GM19438 (cell line): ENCODE measurements at regions not wholly inside any gene's neighbourhood (a gene's known extent, or its start where the extent isn't known, plus 50 kb on each side); places are given as distances from the start of the nearest gene placed in this dataset.
A peak's percentile ranks its signal among the peaks of the same experiment; 100 is the strongest.

Source experiments
- ATAC-seq: cut with Tn5 transposase; IDR thresholded peaks from one replicate; pipeline ENCODE4 v1.9.1; 2021; ENCODE audit warnings: low read depth; ENCODE audit not compliant: unreplicated experiment

GRCh38 chr1:168913711-168914463, 184.9 kb upstream of the DPT start:
- no peak for ATAC-seq

DNA sequence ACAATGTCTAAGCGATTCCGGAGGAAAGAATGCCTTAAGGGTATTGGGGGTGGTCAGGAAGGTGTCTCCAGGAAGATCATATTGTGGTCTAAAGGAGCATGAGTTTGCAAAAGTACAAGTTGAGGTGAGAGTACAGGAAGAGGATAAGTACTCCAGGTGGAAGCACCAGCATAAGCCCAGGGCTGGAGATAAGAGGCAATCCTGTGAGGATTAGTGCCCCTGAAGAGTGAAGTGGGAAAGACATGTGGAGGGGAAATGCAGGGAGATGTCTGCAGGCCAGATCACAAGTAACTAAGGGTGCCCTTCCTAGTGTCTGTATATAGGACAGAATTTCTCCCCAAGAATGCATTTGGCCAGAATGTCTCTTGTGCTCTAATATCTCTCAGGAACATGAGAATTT, 188.3 kb upstream of the DPT start:
- ATAC-seq, result no peak

- ATAC-seq, result no peak
These were observed 188.7 kb upstream of the ATP1B1 start for GRCh38 chr1:168917796-168918195.

DNA sequence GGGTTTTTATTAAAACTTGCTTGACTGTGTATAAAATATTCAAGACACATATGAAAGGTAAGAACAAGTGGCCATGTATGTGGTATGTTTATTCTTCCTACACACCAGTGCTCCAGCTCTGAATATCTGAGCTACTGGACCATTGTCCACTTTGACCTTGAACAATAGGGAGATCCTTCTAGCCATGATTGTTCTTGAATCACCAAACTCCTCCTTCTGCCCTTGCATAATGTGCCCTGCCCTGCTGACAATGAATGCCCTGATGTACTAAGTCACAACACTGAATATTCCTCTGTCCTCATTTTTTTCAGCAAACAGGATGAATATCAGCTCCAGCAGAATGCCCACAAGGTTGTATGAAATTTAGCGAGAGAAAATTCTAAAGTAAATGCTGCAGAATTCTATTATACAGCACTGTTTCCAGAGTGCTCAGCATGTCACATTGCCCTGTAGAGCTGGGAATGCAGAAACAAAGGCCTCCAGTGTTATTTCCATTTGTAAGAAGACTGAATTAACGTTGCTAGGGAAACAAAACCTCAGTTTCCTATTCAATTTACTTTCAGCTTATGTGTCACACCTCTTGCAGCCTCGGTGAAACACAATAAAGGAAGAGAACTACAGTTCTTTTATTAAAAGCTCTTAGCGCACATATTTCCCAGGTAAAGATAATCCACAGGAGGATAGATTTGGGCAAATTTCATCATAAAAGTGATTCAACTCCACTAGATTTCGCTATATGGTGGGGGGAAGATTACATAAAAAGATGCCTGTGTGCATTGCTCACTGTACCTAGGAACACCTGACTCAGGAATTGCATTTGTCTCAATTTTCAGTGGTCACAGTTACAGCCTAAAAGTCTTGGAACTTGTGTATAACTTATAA, 187.4 kb upstream of the ATP1B1 start:
- ATAC-seq, result no peak

GRCh38 chr1:168920456-168921094, 185.9 kb upstream of the ATP1B1 start:
- ATAC-seq, result no peak

GRCh38 chr1:168921629-168922028, 184.9 kb upstream of the ATP1B1 start:
- ATAC-seq, result peak; percentile 74

GRCh38 chr1:168923521-168924136, 182.9 kb upstream of the ATP1B1 start:
- no peak for ATAC-seq

DNA sequence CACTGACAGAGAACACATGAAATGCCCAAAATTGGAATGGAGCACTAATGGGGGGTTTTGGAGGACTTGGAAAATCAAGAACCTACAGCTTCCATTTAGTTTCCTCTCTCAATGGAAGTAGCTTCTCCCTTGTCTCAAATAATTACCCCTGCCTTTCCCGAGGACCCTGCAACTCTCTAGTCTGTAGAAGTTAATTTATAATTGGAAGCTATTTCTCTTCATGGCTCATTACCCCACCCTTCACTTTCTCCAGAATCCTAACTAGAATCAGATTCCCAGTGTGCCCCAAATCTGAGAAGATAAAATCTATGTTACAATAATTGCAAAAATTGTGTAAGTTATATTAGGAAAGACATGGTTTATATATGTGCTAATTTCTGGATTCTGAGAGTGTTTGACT, 181.5 kb upstream of the ATP1B1 start:
- no peak for ATAC-seq

DNA sequence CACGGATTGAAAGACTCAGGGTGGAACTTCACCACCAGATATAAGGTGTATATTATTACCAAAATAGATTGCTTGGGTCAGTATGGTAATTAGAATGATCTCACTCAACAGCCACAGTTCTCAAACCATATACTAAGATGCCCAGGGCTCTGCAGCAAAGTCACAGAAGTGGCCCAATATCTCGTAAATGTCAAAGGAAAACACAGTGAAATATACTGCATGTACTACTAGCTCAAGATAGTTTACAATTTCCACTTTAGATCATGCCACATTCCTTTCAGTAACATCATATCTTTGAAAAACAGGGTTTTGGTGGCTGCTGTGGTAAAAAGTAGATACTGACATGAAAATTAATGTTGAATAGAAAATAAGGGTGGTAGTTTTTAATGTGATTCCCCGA, 180.3 kb upstream of the ATP1B1 start:
- no peak for ATAC-seq

DNA sequence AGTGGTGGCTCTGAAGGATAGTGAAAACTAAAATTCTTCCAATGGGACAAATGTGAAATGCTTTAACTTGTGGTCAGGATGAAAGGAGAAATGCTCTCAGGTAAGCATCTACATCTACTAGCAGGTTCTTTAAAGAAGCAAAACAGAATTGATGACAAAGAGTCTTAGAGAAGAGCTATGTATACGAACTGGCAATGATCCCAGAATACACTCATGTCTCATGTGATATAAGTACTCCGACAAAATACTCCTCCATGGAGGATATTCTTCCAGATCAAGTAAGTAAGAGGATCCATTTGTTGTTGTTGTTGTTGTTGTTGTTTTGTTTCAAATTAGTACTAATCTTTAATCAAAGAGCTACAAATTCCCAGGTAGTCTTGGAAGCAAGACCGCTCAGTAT, 174.0 kb upstream of the ATP1B1 start:
- ATAC-seq, result no peak

DNA sequence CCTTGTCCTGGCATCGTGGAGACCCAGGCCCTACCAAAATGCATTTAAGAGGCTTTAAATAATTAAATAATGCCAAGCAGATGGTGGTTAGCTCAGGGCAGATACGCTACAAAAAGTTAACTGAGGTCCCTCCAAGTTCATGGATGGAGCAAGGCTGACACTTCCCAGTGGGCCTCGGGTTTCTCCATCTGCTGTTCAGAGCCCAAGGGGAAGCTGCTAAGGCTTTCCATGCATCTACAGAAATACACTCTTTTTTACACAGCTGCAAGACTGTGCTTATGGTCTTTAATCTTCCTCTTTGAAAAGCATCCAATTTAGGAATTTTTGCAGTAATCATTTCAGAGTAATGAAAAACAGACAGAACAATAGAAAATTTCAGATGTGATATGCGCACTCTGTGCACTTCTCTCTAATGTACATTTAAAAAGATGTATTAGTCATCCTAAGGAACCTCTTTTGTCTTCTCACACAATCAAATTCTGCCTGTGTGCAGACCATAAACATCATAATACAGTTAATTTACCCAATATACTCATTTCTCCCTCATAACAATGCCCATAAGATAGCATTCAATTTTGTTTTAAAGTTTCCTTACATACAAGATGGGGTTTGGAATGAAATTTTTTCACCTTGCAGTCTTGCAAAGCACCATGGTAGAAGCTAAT, 173.2 kb upstream of the ATP1B1 start:
- ATAC-seq, result no peak

DNA sequence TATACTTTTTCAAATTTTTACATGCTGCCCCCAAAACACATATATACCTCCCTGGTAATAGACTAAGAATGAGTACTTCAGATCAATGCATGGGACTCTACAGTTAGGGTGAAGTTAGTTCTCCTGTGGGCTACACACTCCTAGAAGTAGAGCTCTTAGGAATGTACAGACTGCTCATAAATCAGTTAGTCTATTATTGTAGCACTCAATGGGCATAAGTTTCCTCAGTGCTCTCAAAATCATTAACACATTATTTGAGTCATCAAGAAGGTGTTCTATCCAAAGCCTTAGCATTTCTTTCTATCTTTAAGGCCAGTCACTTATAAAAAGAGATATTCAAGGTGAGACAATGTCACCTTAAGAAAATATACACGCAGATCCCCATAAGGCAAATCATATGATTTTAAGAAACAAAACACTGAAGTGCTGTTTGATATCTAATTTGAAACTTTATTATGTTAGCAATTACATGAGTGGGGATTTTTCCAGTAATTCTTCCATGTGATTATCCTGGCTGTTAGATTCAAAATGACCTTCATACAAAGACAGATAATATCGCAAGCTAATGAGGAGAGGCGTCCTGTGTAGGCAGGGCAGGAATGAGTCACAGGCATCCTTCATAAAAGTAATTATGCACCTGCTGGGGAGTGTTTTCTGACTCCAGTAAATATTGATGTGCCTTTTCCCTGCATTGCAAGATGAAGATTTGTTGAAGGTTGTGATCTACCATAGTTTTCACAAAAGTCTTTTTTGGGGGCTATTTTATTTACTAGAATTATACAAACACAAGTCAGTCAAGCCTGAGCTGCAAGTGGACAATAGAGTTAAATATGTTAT, 167.2 kb upstream of the ATP1B1 start:
- no peak for ATAC-seq

DNA sequence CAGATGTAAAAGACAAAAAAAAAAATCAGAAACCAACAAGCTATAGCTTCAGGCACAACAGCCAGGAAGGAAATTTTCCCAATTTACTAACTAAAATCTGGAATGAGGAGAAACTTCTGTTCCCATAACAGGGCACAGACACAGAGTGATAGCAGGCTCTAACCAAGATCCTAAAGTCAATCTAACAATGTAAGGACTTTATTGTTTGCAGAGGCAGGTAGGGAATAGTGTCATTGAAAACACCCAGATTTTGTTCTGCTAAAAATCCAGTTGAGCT, 166.6 kb upstream of the ATP1B1 start:
- ATAC-seq, result no peak

DNA sequence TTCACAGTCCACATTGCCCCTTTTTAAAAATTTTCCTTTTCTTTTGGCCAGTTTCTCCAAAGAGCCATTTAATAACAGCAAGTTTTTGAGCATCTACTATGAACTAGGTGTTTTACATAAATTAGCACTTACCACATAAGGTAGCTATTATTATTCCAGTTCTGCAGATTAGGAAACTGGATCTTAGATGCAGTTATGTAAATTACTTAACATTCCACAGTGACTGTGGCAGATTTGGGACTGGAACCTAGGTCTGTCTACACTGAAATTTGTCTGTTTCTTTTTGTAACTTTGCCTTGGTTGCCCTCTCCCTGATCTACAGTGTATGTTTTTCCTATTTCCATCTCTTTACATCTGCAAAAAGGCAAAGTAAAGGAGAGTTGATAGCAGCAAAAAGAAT, 164.8 kb upstream of the ATP1B1 start:
- no peak for ATAC-seq

- no peak for ATAC-seq
These were observed 164.3 kb upstream of the ATP1B1 start for GRCh38 chr1:168942165-168942564.

DNA sequence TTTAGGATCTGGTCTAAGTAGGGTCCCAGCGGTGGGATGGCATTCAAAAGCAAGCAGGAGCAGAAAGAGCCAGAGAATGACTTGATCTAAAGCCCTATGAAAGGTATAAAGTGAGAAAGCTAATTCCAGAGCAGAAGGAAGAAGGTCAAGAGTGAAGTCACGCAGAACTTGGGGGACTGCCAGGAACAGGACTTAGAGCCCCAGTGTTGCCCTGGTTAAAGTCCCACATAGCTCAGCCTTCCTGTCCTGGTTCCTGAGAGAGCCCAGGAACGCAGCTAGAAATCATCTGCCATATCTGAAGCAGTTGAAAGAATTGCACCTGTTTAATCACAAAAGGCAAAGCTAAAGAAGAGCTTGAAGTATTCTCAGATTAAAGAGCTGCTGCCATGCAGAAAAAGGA, 160.6 kb upstream of the ATP1B1 start:
- no peak for ATAC-seq

DNA sequence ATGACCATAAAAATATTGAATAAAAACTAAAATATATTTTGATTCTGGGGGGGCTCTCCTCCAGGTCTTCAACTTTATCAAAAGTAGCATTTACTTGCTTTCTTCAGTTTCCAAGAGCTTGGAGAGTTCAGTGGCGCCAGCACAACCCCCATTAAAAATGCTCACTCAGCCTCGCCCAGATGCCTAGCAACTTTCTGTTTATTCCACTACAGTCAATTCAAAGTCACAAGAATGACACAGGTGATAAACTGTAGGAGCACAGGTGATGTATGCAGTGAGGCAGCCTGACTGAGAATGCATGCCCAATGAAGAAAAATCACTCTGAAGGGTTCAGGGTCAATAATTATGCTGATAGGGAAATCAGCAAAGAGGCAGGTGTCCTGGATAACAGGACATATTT, 159.4 kb upstream of the ATP1B1 start:
- ATAC-seq, result no peak

DNA sequence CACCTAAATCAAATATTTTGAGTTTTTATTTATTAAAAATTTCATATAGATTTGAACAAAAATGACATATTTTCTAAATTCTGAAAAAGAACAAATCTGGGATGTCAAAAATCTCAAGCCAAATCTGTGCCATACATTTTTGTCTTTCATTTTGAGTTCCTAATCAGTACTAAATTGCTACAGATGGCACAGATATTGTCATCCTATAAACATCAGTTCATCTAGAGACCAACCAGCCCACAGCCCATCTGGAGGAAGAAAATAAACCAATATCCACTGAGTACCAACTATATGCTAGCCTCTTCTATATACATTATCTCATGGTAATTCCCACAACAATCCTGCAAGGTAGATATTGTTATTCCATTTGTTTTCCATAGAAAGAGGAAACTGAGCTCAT, 156.8 kb upstream of the ATP1B1 start:
- ATAC-seq, result no peak

DNA sequence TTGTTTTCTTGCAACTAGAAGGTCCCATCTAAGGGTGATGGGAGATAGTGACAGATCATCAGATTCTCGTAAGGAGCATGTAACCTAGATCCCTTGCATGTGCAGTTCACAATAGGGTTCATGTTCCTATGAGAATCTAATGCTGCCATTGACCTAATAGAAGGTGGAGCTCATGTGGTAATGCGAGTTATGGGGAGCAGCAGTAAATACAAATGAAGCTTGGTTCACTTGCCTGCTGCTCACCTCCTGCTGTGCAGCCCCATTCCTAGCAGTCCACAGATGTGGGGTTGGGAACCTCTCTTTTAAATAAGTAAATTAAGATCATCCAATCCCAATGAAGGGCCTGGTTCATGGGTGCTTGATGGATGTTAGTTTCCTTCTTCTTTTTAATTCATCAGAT, 148.7 kb upstream of the ATP1B1 start:
- no peak for ATAC-seq
